K562 (cell line): ENCODE measurements at regions not wholly inside any gene's neighbourhood (a gene's known extent, or its start where the extent isn't known, plus 50 kb on each side); places are given as distances from the start of the nearest gene placed in this dataset.

ENCODE experiments used
- ARNT ChIP-seq, 2 experiments: fragments of 450-650 bp; IDR thresholded peaks; 2 replicates each; pipeline ENCODE4 v1.6.1; 2016; ENCODE audit warnings: mild to moderate bottlenecking in 1 of 2
- GTF2A2 ChIP-seq: IDR thresholded peaks from 2 replicates; pipeline ENCODE4 v1.6.1; 2016; ENCODE audit warnings: mild to moderate bottlenecking, missing genetic modification characterization, missing compliant biosample characterization
- HDGF ChIP-seq: fragments of 450-650 bp; IDR thresholded peaks from 2 replicates; pipeline ENCODE4 v1.6.1; 2016
- HNRNPLL ChIP-seq: fragments of 200-400 bp; formaldehyde crosslinking; IDR thresholded peaks from 2 replicates; pipeline ENCODE4 v1.6.1; 2017; ENCODE audit warnings: low read length, low read depth, mild to moderate bottlenecking; ENCODE audit not compliant: poor library complexity, severe bottlenecking
- LARP7 ChIP-seq: fragments of 450-650 bp; IDR thresholded peaks from 2 replicates; pipeline ENCODE4 v1.6.1; 2016
- RAD21 ChIP-seq, 2 experiments: fragments of 250-450 bp in 1 of 2; fragments of 450-650 bp in 1 of 2; sonication (Bioruptor Pico) in 1 of 2; formaldehyde crosslinking in 1 of 2; IDR thresholded peaks in 1 of 2; conservative IDR thresholded peaks in 1 of 2; 2 replicates each; pipeline versions ENCODE4 v1.4.0 to v1.8.0; 2020 to 2022; ENCODE audit warnings: mild to moderate bottlenecking in 2 of 2, moderate library complexity in 1 of 2
- SP2 ChIP-seq: IDR thresholded peaks from 2 replicates; pipeline ENCODE4 v1.6.1; 2011; ENCODE audit warnings: mild to moderate bottlenecking, low read depth, low read length, moderate library complexity; ENCODE audit not compliant: poor library complexity, severe bottlenecking; ENCODE audit errors: extremely low read depth
- ZBTB17 ChIP-seq: fragments of 450-650 bp; formaldehyde crosslinking; IDR thresholded peaks from 2 replicates; pipeline ENCODE4 v1.4.0; 2020; ENCODE audit warnings: mild to moderate bottlenecking
- ZNF253 ChIP-seq: fragments of 250-450 bp; sonication (Bioruptor Pico); conservative IDR thresholded peaks from 2 replicates; pipeline ENCODE4 v1.6.1; 2021; ENCODE audit warnings: mild to moderate bottlenecking
- TF ChIP-seq, protein P1 (sequence below), 2 experiments: fragments of 450-650 bp; formaldehyde crosslinking in 1 of 2; IDR thresholded peaks; 2 replicates each; pipeline versions ENCODE4 v1.4.0 to v1.6.1; 2014 to 2020; ENCODE audit warnings: mild to moderate bottlenecking in 2 of 2, borderline replicate concordance in 1 of 2, low read depth in 1 of 2
- TF ChIP-seq, protein P2 (sequence below): fragments of 250-450 bp; sonication (Bioruptor Pico); IDR thresholded peaks from 2 replicates; pipeline ENCODE4 v1.9.0; 2021; ENCODE audit warnings: mild to moderate bottlenecking
- TF ChIP-seq, protein P3 (sequence below), 3 experiments: fragments of 200-800 bp in 1 of 3; fragments of 250-450 bp in 1 of 3; fragments of 450-650 bp in 1 of 3; sonication (Bioruptor Pico) in 1 of 3; sonication (Bioruptor generic) in 1 of 3; formaldehyde crosslinking in 1 of 3; IDR thresholded peaks; 2 replicates each; pipeline versions ENCODE4 v1.6.1 to v1.8.0; 2016 to 2022; ENCODE audit warnings: mild to moderate bottlenecking in 2 of 3, missing genetic modification characterization in 2 of 3, missing compliant biosample characterization in 1 of 3, moderate library complexity in 1 of 3
- TF ChIP-seq, protein P4 (sequence below): fragments of 250-450 bp; sonication (Bioruptor Pico); IDR thresholded peaks from 2 replicates; pipeline ENCODE4 v1.4.0; 2020; ENCODE audit warnings: mild to moderate bottlenecking, moderate library complexity, borderline replicate concordance

DNA sequence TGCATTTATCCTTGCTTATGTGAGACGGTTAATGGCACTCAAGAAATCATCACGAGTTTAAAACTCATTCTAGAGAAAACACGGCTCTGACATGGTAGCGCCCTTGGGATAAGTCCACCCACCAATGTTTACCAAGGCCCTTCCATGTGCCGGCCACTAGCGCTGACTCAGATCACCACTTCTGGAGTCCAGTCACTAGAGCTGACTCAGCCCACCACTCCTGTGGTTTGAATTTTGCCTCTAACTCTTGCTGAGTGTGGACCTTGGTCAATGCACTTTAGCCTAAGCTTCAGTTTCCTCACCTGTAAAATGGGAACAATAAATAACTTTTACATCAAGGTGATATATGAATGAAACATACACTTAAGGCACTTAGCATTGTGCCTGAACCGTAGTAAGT is 358.4 kb upstream of the PROK2 start (continued):
- TF ChIP-seq RAD21 (CRISPR knock-in tag; conservative IDR thresholded peaks at IDR 0.05 in 1 of 2, IDR thresholded peaks at IDR 0.05 in 1 of 2) (peak in 1 of 2 experiments; percentile 11; a peak in 1 of 4 replicates), HDGF (no peak), HNRNPLL (no peak), ZNF253 (CRISPR knock-in tag) (no peak), ARNT (IDR thresholded peaks at IDR 0.05) (0 out of 4 replicates have a peak, but pooled peaks of 1 of the 2 experiments have one; percentile 30), SP2 (no peak), GTF2A2 (no peak), LARP7 (no peak), ZBTB17 (no peak)
- TF ChIP-seq, protein P1, sequence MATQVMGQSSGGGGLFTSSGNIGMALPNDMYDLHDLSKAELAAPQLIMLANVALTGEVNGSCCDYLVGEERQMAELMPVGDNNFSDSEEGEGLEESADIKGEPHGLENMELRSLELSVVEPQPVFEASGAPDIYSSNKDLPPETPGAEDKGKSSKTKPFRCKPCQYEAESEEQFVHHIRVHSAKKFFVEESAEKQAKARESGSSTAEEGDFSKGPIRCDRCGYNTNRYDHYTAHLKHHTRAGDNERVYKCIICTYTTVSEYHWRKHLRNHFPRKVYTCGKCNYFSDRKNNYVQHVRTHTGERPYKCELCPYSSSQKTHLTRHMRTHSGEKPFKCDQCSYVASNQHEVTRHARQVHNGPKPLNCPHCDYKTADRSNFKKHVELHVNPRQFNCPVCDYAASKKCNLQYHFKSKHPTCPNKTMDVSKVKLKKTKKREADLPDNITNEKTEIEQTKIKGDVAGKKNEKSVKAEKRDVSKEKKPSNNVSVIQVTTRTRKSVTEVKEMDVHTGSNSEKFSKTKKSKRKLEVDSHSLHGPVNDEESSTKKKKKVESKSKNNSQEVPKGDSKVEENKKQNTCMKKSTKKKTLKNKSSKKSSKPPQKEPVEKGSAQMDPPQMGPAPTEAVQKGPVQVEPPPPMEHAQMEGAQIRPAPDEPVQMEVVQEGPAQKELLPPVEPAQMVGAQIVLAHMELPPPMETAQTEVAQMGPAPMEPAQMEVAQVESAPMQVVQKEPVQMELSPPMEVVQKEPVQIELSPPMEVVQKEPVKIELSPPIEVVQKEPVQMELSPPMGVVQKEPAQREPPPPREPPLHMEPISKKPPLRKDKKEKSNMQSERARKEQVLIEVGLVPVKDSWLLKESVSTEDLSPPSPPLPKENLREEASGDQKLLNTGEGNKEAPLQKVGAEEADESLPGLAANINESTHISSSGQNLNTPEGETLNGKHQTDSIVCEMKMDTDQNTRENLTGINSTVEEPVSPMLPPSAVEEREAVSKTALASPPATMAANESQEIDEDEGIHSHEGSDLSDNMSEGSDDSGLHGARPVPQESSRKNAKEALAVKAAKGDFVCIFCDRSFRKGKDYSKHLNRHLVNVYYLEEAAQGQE (IDR thresholded peaks at IDR 0.05; ENCODE audit: borderline replicate concordance): 0 out of 2 replicates have a peak, but pooled peaks have one; percentile 4
- TF ChIP-seq, protein P1 (CRISPR knock-in tag; IDR thresholded peaks at IDR 0.05; ENCODE audit: low read depth): no peak
- TF ChIP-seq, protein P2, sequence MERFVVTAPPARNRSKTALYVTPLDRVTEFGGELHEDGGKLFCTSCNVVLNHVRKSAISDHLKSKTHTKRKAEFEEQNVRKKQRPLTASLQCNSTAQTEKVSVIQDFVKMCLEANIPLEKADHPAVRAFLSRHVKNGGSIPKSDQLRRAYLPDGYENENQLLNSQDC (CRISPR knock-in tag): no peak
- TF ChIP-seq, protein P3, sequence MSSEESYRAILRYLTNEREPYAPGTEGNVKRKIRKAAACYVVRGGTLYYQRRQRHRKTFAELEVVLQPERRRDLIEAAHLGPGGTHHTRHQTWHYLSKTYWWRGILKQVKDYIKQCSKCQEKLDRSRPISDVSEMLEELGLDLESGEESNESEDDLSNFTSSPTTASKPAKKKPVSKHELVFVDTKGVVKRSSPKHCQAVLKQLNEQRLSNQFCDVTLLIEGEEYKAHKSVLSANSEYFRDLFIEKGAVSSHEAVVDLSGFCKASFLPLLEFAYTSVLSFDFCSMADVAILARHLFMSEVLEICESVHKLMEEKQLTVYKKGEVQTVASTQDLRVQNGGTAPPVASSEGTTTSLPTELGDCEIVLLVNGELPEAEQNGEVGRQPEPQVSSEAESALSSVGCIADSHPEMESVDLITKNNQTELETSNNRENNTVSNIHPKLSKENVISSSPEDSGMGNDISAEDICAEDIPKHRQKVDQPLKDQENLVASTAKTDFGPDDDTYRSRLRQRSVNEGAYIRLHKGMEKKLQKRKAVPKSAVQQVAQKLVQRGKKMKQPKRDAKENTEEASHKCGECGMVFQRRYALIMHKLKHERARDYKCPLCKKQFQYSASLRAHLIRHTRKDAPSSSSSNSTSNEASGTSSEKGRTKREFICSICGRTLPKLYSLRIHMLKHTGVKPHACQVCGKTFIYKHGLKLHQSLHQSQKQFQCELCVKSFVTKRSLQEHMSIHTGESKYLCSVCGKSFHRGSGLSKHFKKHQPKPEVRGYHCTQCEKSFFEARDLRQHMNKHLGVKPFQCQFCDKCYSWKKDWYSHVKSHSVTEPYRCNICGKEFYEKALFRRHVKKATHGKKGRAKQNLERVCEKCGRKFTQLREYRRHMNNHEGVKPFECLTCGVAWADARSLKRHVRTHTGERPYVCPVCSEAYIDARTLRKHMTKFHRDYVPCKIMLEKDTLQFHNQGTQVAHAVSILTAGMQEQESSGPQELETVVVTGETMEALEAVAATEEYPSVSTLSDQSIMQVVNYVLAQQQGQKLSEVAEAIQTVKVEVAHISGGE (CRISPR knock-in tag; IDR thresholded peaks at IDR 0.05): peak in 1 of 3 experiments; percentile 22; a peak in 1 of 6 replicates
- TF ChIP-seq, protein P4, sequence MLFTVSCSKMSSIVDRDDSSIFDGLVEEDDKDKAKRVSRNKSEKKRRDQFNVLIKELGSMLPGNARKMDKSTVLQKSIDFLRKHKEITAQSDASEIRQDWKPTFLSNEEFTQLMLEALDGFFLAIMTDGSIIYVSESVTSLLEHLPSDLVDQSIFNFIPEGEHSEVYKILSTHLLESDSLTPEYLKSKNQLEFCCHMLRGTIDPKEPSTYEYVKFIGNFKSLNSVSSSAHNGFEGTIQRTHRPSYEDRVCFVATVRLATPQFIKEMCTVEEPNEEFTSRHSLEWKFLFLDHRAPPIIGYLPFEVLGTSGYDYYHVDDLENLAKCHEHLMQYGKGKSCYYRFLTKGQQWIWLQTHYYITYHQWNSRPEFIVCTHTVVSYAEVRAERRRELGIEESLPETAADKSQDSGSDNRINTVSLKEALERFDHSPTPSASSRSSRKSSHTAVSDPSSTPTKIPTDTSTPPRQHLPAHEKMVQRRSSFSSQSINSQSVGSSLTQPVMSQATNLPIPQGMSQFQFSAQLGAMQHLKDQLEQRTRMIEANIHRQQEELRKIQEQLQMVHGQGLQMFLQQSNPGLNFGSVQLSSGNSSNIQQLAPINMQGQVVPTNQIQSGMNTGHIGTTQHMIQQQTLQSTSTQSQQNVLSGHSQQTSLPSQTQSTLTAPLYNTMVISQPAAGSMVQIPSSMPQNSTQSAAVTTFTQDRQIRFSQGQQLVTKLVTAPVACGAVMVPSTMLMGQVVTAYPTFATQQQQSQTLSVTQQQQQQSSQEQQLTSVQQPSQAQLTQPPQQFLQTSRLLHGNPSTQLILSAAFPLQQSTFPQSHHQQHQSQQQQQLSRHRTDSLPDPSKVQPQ (CRISPR knock-in tag): no peak
